ENCODE measurements at regions not wholly inside any gene's neighbourhood (a gene's known extent, or its start where the extent isn't known, plus 50 kb on each side); places are given as distances from the start of the nearest gene placed in this dataset.

GRCh38 chr7:11294218-11294617 is 320.5 kb downstream of the PHF14 start:
- TF ChIP-seq POLR2A (IDR thresholded peaks at IDR 0.05; ENCODE audit: low read length) = no peak
- TF ChIP-seq GATA1 (IDR thresholded peaks at IDR 0.05; ENCODE audit: low read depth, low read length) = no peak
